ENCODE measurements at regions not wholly inside any gene's neighbourhood (a gene's known extent, or its start where the extent isn't known, plus 50 kb on each side); places are given as distances from the start of the nearest gene placed in this dataset.

DNA sequence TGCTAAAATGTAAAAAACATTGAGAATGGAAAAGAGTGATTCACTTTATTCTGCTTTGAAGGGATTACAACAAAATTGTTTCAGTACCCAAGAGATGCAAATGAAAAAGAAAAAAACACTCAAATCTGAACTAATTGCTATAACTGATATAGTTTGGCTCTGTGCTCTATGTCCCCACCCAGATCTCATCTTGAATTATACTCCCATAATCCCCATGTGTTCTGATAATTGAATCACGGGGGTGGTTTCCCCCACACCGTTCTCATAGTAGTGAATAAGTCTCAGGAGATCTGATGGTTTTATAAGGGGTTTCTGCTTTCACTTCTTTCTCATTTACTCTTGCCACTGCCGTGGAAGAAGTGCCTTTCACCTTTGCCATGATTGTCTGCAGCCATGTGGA, 213.6 kb upstream of the GALNTL6 start:
- no peak overlapping the region for H3K27ac ChIP-seq (ENCODE audit: low read length)
- H3K4me2 ChIP-seq (ENCODE audit: low read length): no peak overlapping the region
- H3F3A ChIP-seq (ENCODE audit: low read length, unreplicated experiment): no peaks in the 10 kb centered on the region
- ATAC-seq (no peak), DNase-seq (no peak)
- no peak overlapping the region for H3K4me3 ChIP-seq (ENCODE audit: low read length)
- H3K9me2 ChIP-seq (replicated peaks; ENCODE audit: low read length): no peaks in the 10 kb centered on the region
- no peaks in the 10 kb centered on the region for H4K20me1 ChIP-seq (ENCODE audit: low read length)
- no peaks in the 10 kb centered on the region for H3K9me3 ChIP-seq (ENCODE audit: low read length)
- BruUV-seq (replicated peaks): no TSS peak
- no peaks in the 10 kb centered on the region for H3K4me1 ChIP-seq (ENCODE audit: insufficient read depth, low read length)
- ChIA-PET POLR2A (ENCODE audit: unreplicated experiment) (no interaction called here), CTCF (no interaction called here)
- H3K9ac ChIP-seq (ENCODE audit: low read length): no peak overlapping the region
- no peaks in the 10 kb centered on the region for H3K36me3 ChIP-seq (ENCODE audit: low read depth, low read length)
- intact Hi-C loops (cut with micrococcal nuclease): no loop called here
- no peaks in the 10 kb centered on the region for H3K27me3 ChIP-seq (ENCODE audit: low read length)
- H3K79me2 ChIP-seq (ENCODE audit: low read length): no peaks in the 10 kb centered on the region
- H2AFZ ChIP-seq (ENCODE audit: low read length): no peak overlapping the region
- TF ChIP-seq, protein P1, sequence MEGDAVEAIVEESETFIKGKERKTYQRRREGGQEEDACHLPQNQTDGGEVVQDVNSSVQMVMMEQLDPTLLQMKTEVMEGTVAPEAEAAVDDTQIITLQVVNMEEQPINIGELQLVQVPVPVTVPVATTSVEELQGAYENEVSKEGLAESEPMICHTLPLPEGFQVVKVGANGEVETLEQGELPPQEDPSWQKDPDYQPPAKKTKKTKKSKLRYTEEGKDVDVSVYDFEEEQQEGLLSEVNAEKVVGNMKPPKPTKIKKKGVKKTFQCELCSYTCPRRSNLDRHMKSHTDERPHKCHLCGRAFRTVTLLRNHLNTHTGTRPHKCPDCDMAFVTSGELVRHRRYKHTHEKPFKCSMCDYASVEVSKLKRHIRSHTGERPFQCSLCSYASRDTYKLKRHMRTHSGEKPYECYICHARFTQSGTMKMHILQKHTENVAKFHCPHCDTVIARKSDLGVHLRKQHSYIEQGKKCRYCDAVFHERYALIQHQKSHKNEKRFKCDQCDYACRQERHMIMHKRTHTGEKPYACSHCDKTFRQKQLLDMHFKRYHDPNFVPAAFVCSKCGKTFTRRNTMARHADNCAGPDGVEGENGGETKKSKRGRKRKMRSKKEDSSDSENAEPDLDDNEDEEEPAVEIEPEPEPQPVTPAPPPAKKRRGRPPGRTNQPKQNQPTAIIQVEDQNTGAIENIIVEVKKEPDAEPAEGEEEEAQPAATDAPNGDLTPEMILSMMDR (conservative IDR thresholded peaks at IDR 0.05; ENCODE audit: low read depth, low read length): no peak
- TF ChIP-seq EZH2 (IDR thresholded peaks at IDR 0.05; ENCODE audit: low read length, unreplicated experiment) (no peak), EZH2phosphoT487 (IDR thresholded peaks at IDR 0.05; ENCODE audit: borderline replicate concordance, low read length) (no peak)

DNA sequence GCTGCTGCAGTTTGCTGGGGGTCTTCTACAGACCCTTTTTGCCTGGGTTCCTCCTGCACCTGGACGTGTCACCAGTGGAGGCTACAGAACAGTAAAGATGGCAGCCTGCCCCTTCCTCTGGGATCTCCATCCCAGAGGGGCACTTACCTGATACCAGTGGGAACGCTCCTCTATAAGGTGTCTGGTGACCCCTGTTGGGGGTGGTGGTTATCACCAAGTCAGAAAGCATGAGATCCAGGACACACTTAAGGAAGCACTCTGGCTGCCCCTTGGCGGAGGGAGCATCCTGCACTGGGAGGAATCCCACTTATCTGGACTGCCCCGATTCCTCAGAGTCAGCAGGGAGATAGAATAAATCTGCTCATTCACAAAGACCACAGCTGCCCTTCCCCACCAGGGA, 218.9 kb upstream of the GALNTL6 start:
- POLR2A ChIA-PET (ENCODE audit: unreplicated experiment): no interaction called here
- H3K4me3 ChIP-seq (ENCODE audit: low read length): no peak overlapping the region

DNA sequence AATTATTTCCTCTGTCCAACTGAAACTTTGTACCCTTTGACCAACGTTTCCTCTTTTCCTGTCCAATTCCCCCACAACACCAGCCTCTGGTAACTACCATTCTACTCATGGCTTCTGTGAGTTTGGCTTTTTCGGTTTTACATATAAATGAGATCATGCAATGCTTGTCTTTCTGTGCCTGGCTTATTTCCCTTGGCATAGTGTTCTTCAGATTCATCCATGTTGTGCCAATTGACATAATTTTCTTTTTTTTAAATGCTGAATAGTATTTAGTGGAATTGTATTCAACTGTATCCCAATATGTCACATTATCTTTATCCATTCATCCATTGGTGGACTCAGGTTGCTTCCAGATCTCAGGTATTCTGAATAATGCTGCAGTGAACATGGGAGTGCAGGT, 222.5 kb upstream of the GALNTL6 start:
- BruUV-seq (replicated peaks): no TSS peak
- ChIA-PET CTCF (no interaction called here), POLR2A (ENCODE audit: unreplicated experiment) (no interaction called here)
- no peaks in the 10 kb centered on the region for H3F3A ChIP-seq (ENCODE audit: low read length, unreplicated experiment)
- H3K9me3 ChIP-seq (ENCODE audit: low read length): no peaks in the 10 kb centered on the region
- no peak overlapping the region for H3K9ac ChIP-seq (ENCODE audit: low read length)
- H3K9me2 ChIP-seq (replicated peaks; ENCODE audit: low read length): no peaks in the 10 kb centered on the region
- intact Hi-C loops (cut with micrococcal nuclease): no loop called here
- no peak overlapping the region for H3K27ac ChIP-seq (ENCODE audit: low read length)
- H3K4me2 ChIP-seq (ENCODE audit: low read length): no peak overlapping the region
- H4K20me1 ChIP-seq (ENCODE audit: low read length): no peaks in the 10 kb centered on the region
- H3K36me3 ChIP-seq (ENCODE audit: low read depth, low read length): no peaks in the 10 kb centered on the region
- TF ChIP-seq EZH2 (IDR thresholded peaks at IDR 0.05; ENCODE audit: low read length, unreplicated experiment): no peak
- TF ChIP-seq EZH2phosphoT487 (IDR thresholded peaks at IDR 0.05; ENCODE audit: borderline replicate concordance, low read length): no peak
- TF ChIP-seq, protein P1 (conservative IDR thresholded peaks at IDR 0.05; ENCODE audit: low read depth, low read length): no peak
- no peak overlapping the region for H3K4me3 ChIP-seq (ENCODE audit: low read length)
- DNase-seq (no peak), ATAC-seq (no peak)
- no peaks in the 10 kb centered on the region for H3K4me1 ChIP-seq (ENCODE audit: insufficient read depth, low read length)
- H2AFZ ChIP-seq (ENCODE audit: low read length): no peak overlapping the region
- H3K27me3 ChIP-seq (ENCODE audit: low read length): no peaks in the 10 kb centered on the region
- H3K79me2 ChIP-seq (ENCODE audit: low read length): no peaks in the 10 kb centered on the region

More for the DNA sequence above, 218.9 kb upstream of the GALNTL6 start:
- Histone ChIP-seq H3F3A (ENCODE audit: low read length, unreplicated experiment) (no peaks in the 10 kb centered on the region), H3K9ac (ENCODE audit: low read length) (no peak overlapping the region), H3K4me2 (ENCODE audit: low read length) (no peak overlapping the region), H3K79me2 (ENCODE audit: low read length) (no peaks in the 10 kb centered on the region), H4K20me1 (ENCODE audit: low read length) (no peaks in the 10 kb centered on the region), H3K9me2 (replicated peaks; ENCODE audit: low read length) (no peaks in the 10 kb centered on the region), H3K9me3 (ENCODE audit: low read length) (no peaks in the 10 kb centered on the region), H2AFZ (ENCODE audit: low read length) (no peak overlapping the region), H3K36me3 (ENCODE audit: low read depth, low read length) (no peaks in the 10 kb centered on the region), H3K27me3 (ENCODE audit: low read length) (no peaks in the 10 kb centered on the region), H3K27ac (ENCODE audit: low read length) (no peak overlapping the region), H3K4me1 (ENCODE audit: insufficient read depth, low read length) (no peaks in the 10 kb centered on the region)
- TF ChIP-seq, protein P1 (conservative IDR thresholded peaks at IDR 0.05; ENCODE audit: low read depth, low read length): no peak
- no peak for TF ChIP-seq EZH2 (IDR thresholded peaks at IDR 0.05; ENCODE audit: low read length, unreplicated experiment)
- intact Hi-C loops (cut with micrococcal nuclease): no loop called here
- CTCF ChIA-PET: no interaction called here
- ATAC-seq (no peak), DNase-seq (no peak)
- BruUV-seq (replicated peaks): no TSS peak
